Endothelial cell of umbilical vein (primary cell): ENCODE measurements at regions not wholly inside any gene's neighbourhood (a gene's known extent, or its start where the extent isn't known, plus 50 kb on each side); places are given as distances from the start of the nearest gene placed in this dataset.

Experiments
- BruUV-seq: library from RNA; stranded (reverse); fragments of 400-500 nt; replicated peaks from 2 replicates; lab custom pipeline; 2021; lab: Mats Ljungman, UMichigan
- CTCF ChIA-PET: fragments of 300-600, 350-600 bp; sonication (Branson Sonifier 250); formaldehyde crosslinking; loops from one replicate; lab custom pipeline; 2021; ENCODE audit warnings: antibody characterized with exemption, inconsistent platforms; lab: Charles Lee
- POLR2A ChIA-PET: fragments of 300-600, 350-600 bp; sonication (Branson Sonifier 250); formaldehyde crosslinking; loops from one replicate; lab custom pipeline; 2021; ENCODE audit warnings: antibody characterized with exemption, inconsistent platforms; lab: Charles Lee
- DNase-seq: peaks from one replicate; pipeline ENCODE4 v3.0.0-alpha.2; 2011; ENCODE audit warnings: low read depth, low spot score
- FAIRE-seq: peaks from 2 replicates; lab custom pipeline; 2011; peaks lifted over from hg19 to GRCh38; lab: Jason Lieb, UNC
- H2AFZ ChIP-seq: 2 replicates; pipeline ENCODE4 v1.6.0; 2012; ENCODE audit warnings: low read depth, low read length, control low read depth, inconsistent platforms
- H3K27ac ChIP-seq: 2 replicates; pipeline ENCODE4 v1.5.1; 2011; ENCODE audit warnings: low read depth, mild to moderate bottlenecking, control low read depth, low read length, moderate library complexity; ENCODE audit not compliant: insufficient read depth
- H3K27me3 ChIP-seq, 2 experiments: 2 replicates each; pipeline versions ENCODE4 v1.6.0 to v1.6.1; 2011; ENCODE audit warnings: low read length in 2 of 2, mixed read lengths in 1 of 2; ENCODE audit not compliant: control insufficient read depth in 2 of 2, insufficient read depth in 2 of 2
- H3K36me3 ChIP-seq, 2 experiments: 2 replicates in 1 of 2; 3 replicates in 1 of 2; pipeline ENCODE4 v1.5.1; 2011; ENCODE audit warnings: low read length in 2 of 2, mild to moderate bottlenecking in 1 of 2, moderate library complexity in 1 of 2; ENCODE audit not compliant: control insufficient read depth in 2 of 2, insufficient read depth in 2 of 2; ENCODE audit errors: extremely low read depth in 1 of 2
- H3K4me1 ChIP-seq: 3 replicates; pipeline ENCODE4 v1.5.1; 2011; ENCODE audit warnings: mild to moderate bottlenecking, low read length; ENCODE audit not compliant: control insufficient read depth, insufficient read depth; ENCODE audit errors: extremely low read depth
- H3K4me2 ChIP-seq: 2 replicates; pipeline ENCODE4 v1.6.1; 2011; ENCODE audit warnings: low read length, control low read depth, mixed read lengths; ENCODE audit not compliant: insufficient read depth
- H3K4me3 ChIP-seq, 3 experiments: fragments of 200-600 bp in 1 of 3; sonication (generic), shearing (Covaris generic) in 1 of 3; replicated peaks in 1 of 3; 2 replicates each; pipeline ENCODE4 v1.5.1; 2011 to 2016; ENCODE audit warnings: control low read depth in 3 of 3, low read length in 3 of 3, mild to moderate bottlenecking in 2 of 3, inconsistent platforms in 1 of 3, low read depth in 1 of 3, moderate library complexity in 1 of 3; ENCODE audit not compliant: insufficient read depth in 1 of 3
- H3K79me2 ChIP-seq: 2 replicates; pipeline ENCODE4 v1.6.0; 2012; ENCODE audit warnings: low read length, inconsistent platforms; ENCODE audit not compliant: control insufficient read depth, insufficient read depth
- H3K9ac ChIP-seq: replicated peaks from 2 replicates; pipeline ENCODE3; 2011; ENCODE audit warnings: low read length, control low read depth; ENCODE audit not compliant: insufficient read depth; ENCODE audit errors: extremely low read depth
- H3K9me1 ChIP-seq: replicated peaks from 3 replicates; pipeline ENCODE4 v1.6.0; 2011; ENCODE audit warnings: mild to moderate bottlenecking, low read length; ENCODE audit not compliant: control insufficient read depth, insufficient read depth; ENCODE audit errors: extremely low read depth
- H3K9me3 ChIP-seq: replicated peaks from 2 replicates; pipeline ENCODE4 v1.5.1; 2012; ENCODE audit warnings: low read length, inconsistent platforms; ENCODE audit not compliant: control insufficient read depth, insufficient read depth
- H4K20me1 ChIP-seq: replicated peaks from 2 replicates; pipeline ENCODE3; 2011; ENCODE audit warnings: mild to moderate bottlenecking, low read length; ENCODE audit not compliant: control insufficient read depth, insufficient read depth; ENCODE audit errors: extremely low read depth
- CTCF ChIP-seq, 2 donors: IDR thresholded peaks; 1 replicate in 1 of 2; 2 replicates in 1 of 2; pipeline ENCODE4 v1.5.1; 2011; ENCODE audit warnings: low read length in 2 of 2, mild to moderate bottlenecking in 2 of 2, moderate library complexity in 2 of 2, control low read depth in 1 of 2, inconsistent platforms in 1 of 2, low read depth in 1 of 2; ENCODE audit not compliant: insufficient read depth in 1 of 2; ENCODE audit errors: extremely low read depth in 1 of 2
- EZH2 ChIP-seq: IDR thresholded peaks from 2 replicates; pipeline ENCODE4 v1.6.1; 2012; ENCODE audit warnings: borderline replicate concordance, low read depth, mild to moderate bottlenecking, moderate library complexity, low read length, inconsistent platforms; ENCODE audit not compliant: severe bottlenecking
- FOS ChIP-seq: IDR thresholded peaks from 2 replicates; pipeline ENCODE4 v1.6.1; 2011; ENCODE audit warnings: mild to moderate bottlenecking, low read length, moderate library complexity, borderline replicate concordance; ENCODE audit not compliant: insufficient read depth
- GATA2 ChIP-seq: IDR thresholded peaks from 2 replicates; pipeline ENCODE4 v1.7.0; 2011; ENCODE audit warnings: low read depth, mild to moderate bottlenecking, moderate library complexity, mixed read lengths, low read length; ENCODE audit not compliant: insufficient read length, insufficient read depth
- JUN ChIP-seq: IDR thresholded peaks from 2 replicates; pipeline ENCODE4 v1.6.1; 2011; ENCODE audit warnings: borderline replicate concordance, low read depth; ENCODE audit not compliant: insufficient read length, insufficient read depth
- MAX ChIP-seq: IDR thresholded peaks from 2 replicates; pipeline ENCODE4 v1.6.1; 2011; ENCODE audit not compliant: insufficient read depth, insufficient read length
- MYC ChIP-seq: IDR thresholded peaks from one replicate; pipeline ENCODE4 v1.6.1; 2011; ENCODE audit warnings: mild to moderate bottlenecking, low read depth, low read length
- POLR2AphosphoS5 ChIP-seq: IDR thresholded peaks from 2 replicates; pipeline ENCODE4 v1.6.1; 2012; ENCODE audit warnings: low read depth, mild to moderate bottlenecking, control low read depth, low read length, moderate library complexity; ENCODE audit not compliant: insufficient read depth
- dilution Hi-C: fragments of 300-500 bp; cut with MboI; formaldehyde crosslinking; loops from one replicate; pipeline ENCODE4 v1.15.0; 2019; ENCODE audit warnings: low sequenced_read_pairs; ENCODE audit not compliant: extremely low pct_ligation_motif_present
- intact Hi-C: fragments of 100-400 bp; cut with micrococcal nuclease; formaldehyde crosslinking; loops from one replicate; pipeline ENCODE4 v1.10.0; 2022

- H3K27ac ChIP-seq = no peak overlapping the region
- H3K79me2 ChIP-seq = no peaks in the 10 kb centered on the region
- no peak overlapping the region for H3K9ac ChIP-seq
- POLR2A ChIA-PET = no interaction called here
- H3K36me3 ChIP-seq = no peaks in the 10 kb centered on the region
- no peaks in the 10 kb centered on the region for H3K9me1 ChIP-seq
- TF ChIP-seq POLR2AphosphoS5 (no peak), MYC (no peak)
- DNase-seq = no peak
- H2AFZ ChIP-seq = no peak overlapping the region
- dilution Hi-C loops (no loop called here), intact Hi-C loops (loop anchor here (10.0 kb wide), 1 partner anchor 614 kb away; no protein-coding TSS in a partner anchor)
- H4K20me1 ChIP-seq = no peaks in the 10 kb centered on the region
- peaks cover 0 to 7% of the 10 kb centered on the region in 2 experiments for H3K27me3 ChIP-seq
- no peak for FAIRE-seq
- H3K4me1 ChIP-seq = no peaks in the 10 kb centered on the region
- H3K4me2 ChIP-seq = no peak overlapping the region
- no peaks in the 10 kb centered on the region for H3K9me3 ChIP-seq
- no peak overlapping the region for H3K4me3 ChIP-seq
- no TSS peak for BruUV-seq
- CTCF ChIA-PET = interaction anchor here (1.1 to 1.8 kb wide), 3 partner anchors 170 to 968 kb away, joined by 3 to 13 read pairs (median 3); no protein-coding TSS in a partner anchor
Measured at GRCh38 chr5:53260446-53260845, 150.9 kb upstream of the MOCS2 start.

GRCh38 chr5:53261245-53261644, 151.7 kb upstream of the MOCS2 start:
- Histone ChIP-seq H3K9me3 (no peaks in the 10 kb centered on the region), H3K79me2 (no peaks in the 10 kb centered on the region), H3K4me3 (no peak overlapping the region), H3K27me3 (peaks cover 0 to 5% of the 10 kb centered on the region in 2 experiments), H3K27ac (no peak overlapping the region), H2AFZ (no peak overlapping the region), H3K4me1 (no peaks in the 10 kb centered on the region), H3K4me2 (no peak overlapping the region), H4K20me1 (no peaks in the 10 kb centered on the region), H3K9me1 (no peaks in the 10 kb centered on the region), H3K36me3 (no peaks in the 10 kb centered on the region), H3K9ac (no peak overlapping the region)
- ChIA-PET CTCF (interaction anchor here (1.1 to 1.8 kb wide), 2 partner anchors 169 to 609 kb away, joined by 3 to 13 read pairs; no protein-coding TSS in a partner anchor), POLR2A (no interaction called here)
- dilution Hi-C loops (no loop called here), intact Hi-C loops (loop anchor here (10.0 kb wide), 1 partner anchor 614 kb away; no protein-coding TSS in a partner anchor)
- no TSS peak for BruUV-seq
- no peak for DNase-seq
- no peak for FAIRE-seq
- no peak for TF ChIP-seq MYC
- no peak for TF ChIP-seq GATA2
- TF ChIP-seq CTCF (IDR thresholded peaks at IDR 0.05; ENCODE audit: extremely low read depth in 1 of 2, insufficient read depth in 1 of 2, low read depth in 1 of 2, low read length in 2 of 2) = no peak
- TF ChIP-seq FOS = no peak
- TF ChIP-seq MAX = no peak
- TF ChIP-seq JUN = no peak
- no peak for TF ChIP-seq EZH2
- TF ChIP-seq POLR2AphosphoS5 = no peak
